HG03469 (cell line): ENCODE measurements at regions not wholly inside any gene's neighbourhood (a gene's known extent, or its start where the extent isn't known, plus 50 kb on each side); places are given as distances from the start of the nearest gene placed in this dataset.
"Not testable (repeated sequence)": the region's sequence is repeated elsewhere in the genome, so short reads cannot be mapped to it uniquely, and the experiment has no call there.

ENCODE experiments used
- ATAC-seq: cut with Tn5 transposase; IDR thresholded peaks from one replicate; pipeline ENCODE4 v1.9.1; 2021; ENCODE audit warnings: mild to moderate bottlenecking, moderate library complexity, moderate number of reproducible peaks; ENCODE audit not compliant: unreplicated experiment

DNA sequence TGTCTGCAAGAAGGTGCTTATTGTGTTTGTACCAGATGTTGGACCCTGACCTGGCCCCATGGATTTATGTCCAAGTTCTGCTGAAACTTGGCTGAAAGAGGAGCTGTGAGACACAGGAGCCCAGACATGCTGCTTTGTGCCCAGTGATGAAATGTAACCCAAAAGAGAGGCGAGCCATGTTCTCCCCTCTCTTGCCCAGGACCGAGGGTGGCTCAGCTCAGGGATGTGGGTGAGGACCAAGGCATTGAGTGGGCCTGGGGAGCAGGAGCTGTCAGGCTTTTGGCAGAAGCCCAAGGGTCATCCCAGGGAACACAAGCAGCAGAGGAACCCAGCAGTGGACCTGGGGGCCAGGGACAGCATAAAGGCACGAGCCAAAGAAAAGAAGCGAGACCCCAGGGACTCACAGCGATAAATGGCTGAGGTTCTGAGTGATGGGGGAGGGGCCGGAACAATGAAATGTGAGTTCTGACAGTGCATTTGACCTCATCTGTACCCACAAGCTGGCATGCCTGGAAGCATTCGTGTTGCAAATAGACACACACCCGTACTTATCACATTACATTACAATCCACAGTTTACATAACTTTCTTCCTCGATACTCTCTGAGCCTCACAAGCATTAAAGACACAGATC lies 363.4 kb upstream of the JARID2 start:
- ATAC-seq: no peak

DNA sequence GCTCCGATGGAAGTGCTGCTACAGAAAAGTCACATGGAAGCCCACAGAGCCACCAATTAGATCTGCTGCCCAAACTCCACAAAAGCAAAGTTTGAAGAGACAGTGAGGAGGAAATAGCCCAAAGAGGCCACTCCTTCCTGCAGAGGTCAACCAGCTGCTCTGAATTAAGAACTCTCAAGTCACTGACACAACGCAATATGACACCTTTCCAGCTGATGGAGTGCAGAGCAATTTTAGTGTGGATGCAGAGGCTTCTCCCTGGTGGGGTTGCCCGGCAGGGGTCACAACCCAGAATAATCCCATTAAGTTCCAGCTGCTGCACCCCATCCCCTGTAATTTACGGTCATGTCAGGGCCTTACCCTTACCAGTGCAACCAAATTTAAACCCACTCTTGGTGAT lies 361.9 kb upstream of the JARID2 start:
- ATAC-seq: no peak

DNA sequence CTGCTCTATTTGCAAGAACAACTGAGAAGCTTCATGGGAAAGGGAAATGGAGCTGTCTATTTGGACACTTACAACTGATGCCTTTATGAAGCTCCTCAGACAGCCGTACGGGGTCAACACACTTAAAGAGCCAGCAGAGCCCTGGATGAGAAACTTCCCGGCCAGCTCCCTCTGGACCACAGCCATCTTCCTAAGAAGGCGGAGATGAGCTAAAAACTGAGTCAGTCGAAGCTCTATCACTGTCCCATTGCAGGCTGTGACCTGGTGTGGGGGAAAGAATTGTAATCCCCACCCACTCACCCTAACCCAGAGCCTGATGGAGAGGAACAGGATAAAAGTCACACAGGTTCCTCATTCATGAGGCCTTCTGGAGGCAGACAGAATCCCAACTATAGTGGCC lies 360.4 kb upstream of the JARID2 start:
- no peak for ATAC-seq

GRCh38 chr6:14887181-14887580 lies 358.7 kb upstream of the JARID2 start:
- no peak for ATAC-seq

- no peak for ATAC-seq
These were observed 357.8 kb upstream of the JARID2 start for GRCh38 chr6:14887986-14888574.

GRCh38 chr6:14888575-14889000 lies 357.3 kb upstream of the JARID2 start:
- no peak for ATAC-seq

DNA sequence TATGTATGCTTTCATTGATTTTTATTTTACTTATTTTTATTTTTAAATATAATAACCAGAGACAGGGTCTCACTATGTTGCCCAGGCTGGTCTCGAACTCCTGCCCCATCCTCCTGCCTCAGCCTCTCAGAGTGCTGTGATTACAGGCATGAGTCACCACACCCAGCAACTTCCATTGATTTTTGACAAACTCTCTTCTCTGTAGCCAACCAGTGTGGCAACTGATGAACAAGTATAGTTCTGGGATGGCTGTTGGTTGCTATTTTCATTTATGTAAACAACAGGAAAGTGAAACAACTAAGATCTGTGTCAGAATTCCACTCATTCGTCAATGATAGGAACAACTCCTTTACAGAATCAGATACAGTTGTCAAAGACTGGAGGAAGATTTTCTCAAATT lies 356.7 kb upstream of the JARID2 start:
- ATAC-seq: no peak

DNA sequence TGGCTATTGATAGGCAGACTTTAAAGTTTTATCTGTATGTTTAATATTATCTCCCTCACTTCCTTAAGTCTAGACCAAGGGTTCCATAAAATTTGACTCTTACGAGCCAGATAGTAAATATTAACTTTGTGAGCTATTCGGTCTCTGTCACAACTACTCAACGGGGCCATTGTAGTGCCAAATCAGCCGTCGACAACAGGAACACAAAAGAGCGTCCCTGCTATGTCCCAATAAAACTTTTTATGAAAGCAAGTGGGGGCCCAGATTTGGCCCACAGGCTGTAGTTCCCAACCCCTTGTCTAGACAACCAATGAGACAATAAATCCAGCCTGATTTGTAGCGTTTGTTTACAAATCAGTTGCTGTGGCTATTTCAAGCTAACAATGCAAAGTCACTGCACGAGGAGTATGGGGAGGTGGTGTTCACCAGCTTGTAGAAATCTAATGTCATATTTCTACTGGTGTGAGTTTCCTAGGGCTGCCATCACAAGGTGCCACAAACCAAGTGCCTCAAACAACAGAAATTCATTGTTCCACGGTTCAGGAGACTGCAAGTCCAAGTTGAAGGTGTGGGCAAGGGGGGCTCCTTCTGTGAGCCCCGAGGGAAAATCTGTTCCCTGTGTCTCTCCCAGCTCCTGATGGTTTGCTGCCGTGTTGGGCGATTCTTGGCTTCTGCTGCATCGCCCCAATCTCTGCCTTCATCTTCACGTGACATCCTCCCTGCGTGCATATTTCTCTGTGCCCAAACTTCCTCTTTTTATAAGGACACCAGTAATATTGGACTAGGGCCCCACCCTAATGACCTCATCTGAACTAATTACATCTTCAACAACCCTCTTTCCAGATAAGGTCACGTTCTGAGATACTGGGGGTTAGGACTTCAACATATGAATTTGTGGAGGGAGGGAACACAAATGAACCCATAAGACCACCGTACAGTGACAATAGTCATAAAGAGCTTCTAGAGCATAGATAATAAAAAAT lies 356.0 kb upstream of the JARID2 start:
- ATAC-seq: no peak

DNA sequence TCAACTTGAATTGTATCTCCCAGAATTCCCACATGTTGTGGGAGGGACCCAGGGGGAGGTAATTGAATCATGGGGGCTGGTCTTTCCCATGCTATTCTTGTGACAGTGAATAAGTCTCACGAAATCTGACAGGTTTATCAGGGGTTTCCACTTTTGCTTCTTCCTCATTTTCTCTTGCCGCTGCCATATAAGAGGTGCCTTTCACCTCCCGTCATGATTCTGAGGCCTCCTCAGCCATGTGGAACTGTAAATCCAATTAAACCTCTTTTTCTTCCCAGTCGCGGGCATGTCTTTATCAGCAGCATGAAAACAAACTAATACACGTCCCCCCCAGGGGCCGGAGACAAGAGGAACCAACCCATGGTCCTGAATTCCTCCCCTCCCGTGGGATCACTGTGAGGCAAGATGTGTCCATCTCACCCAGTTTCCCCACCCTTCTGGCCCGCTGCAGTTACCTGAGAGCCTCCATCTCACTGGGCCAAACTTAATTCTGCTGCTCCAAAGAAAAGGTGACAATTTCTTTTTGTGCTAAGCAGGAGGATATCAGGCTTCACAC lies 354.0 kb upstream of the JARID2 start:
- not testable (repeated sequence) for ATAC-seq

DNA sequence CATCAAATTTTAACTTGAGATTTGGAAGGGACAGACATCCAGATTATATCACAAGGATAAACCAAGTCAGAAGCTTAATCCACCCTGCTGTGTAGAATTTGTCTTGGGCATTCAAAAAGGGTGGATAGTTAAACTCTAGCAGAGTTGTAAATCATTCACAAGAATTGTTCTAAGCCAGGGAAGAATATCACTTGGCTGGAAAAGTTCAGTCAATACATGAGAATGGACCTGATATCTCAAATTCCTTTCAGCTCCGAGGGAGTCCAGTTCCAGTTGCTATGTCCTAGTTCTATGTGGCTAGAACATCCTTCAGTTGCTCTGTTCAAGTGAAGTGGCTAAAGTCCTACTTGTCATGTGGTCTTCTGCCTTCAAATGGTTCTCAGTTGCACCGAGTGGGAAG lies 351.8 kb upstream of the JARID2 start:
- ATAC-seq: no peak

GRCh38 chr6:14896475-14896874 lies 349.4 kb upstream of the JARID2 start:
- no peak for ATAC-seq

GRCh38 chr6:14897831-14898230 lies 348.0 kb upstream of the JARID2 start:
- no peak for ATAC-seq

DNA sequence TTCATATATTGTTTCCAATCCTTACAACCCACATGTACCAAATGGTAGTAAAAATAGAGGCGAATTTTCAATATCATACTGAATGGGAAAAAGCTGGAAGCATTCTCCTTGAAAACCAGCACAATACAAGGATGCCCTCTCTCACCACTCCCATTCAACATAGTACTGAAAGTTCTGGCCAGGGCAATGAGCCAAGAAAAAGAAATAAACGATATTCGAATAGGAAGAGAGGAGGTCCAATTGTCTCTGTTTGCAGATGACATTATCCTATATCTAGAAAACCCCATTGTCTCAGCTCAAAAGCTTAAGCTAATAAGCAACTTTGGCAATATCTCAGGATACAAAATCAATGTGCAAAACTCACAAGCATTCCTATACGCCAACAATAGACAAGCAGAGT lies 346.4 kb upstream of the JARID2 start:
- ATAC-seq: not testable (repeated sequence)

GRCh38 chr6:14900919-14901318 lies 344.9 kb upstream of the JARID2 start:
- no peak for ATAC-seq

DNA sequence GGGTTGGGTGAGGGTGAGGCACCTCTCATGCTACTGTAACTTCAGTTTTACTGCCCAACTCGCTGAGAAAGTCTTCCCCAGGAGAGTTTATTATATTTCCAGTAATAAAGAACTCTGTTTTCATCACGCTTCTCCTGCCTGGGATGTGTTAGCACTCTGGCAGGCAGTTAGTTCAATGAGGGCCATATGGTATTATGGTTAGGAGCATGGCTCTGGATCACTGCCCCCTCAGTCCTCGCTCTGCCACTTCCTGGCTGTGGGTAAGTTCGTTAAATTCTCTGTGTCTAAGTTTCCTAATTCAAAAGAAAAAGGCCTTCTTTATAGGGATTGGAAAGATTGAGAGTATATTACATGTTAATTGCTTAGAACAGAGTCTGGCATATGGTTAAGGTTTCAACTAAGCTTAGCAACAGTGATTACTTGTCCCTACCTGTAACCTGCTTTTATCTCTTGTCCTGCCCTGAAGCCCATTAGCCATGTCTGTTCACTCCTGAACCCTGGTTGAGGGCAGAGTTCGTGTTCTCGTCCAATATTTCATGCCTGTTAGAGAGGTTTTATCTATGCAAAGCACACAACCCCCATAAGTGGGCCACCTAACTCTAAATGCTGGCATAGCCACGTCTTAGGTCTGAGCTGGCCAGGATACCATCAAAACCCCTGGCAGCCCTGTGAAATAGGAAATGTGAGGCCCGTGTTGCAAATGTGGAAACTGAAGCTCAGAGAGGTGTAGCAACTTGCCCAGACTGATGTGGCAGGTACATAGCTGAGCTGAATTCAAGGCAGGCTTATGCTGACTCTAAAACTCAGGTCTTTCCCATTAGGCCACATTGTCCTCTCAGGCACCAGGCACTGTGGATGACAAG lies 342.5 kb upstream of the JARID2 start:
- no peak for ATAC-seq

DNA sequence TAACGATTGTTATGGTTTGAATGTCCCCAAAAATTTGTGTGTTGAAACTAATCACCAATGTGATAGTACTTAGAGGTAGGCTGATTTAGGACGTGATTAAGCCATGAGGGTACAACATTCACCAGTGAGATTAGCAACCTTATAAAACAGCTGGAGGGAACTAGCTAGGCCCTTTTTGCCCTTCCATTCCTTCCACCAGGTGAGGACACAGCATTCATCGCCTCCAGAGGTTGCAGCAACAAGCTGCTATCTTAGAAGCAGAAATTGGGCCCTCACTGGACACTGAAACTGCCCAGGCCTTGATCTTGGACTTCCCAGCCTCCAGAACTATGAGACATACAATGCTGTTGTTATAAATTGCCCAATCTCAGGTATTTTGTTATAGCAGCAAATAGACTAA lies 340.7 kb upstream of the JARID2 start:
- ATAC-seq: no peak

GRCh38 chr6:14906621-14907020 lies 339.2 kb upstream of the JARID2 start:
- ATAC-seq: no peak

DNA sequence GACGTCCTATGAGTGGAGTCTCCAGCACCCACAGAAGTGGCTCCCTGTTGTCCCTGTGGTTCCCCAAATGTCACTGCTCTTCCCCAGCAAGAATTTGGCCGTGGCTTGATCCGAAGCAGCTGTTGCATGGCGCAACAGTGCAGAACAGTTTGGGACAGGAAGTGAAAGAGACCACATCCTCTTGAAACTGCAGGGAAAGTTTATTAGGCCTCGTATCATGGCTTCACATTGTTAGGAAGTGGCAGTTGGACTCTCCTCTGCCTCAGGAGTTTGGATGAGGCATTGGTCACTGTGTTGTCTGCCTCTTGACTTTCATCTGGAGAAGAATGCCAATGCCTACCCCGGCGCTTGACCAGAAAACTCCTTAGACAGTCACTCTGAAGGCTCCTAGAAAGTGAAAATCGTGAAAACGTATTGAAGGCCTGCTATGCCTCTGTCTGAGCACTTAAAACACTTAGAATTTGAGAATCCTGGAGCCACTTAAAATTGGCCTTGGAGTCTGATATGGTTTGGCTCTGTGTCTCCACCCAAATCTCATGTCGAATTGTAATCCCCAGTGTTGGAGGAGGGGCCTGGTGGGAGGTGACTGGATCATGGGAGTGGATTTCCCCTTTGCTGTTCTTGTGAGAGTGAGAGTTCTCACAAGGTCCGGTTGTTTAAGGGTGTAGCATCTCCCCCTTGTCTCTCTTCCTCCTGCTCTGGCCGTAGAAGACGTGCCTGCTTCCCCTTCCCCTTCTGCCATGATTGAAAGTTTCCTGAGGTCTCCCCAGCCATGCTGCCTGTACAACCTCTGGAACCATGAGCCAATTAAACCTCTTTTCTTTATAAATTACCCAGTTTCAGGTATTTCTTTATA lies 334.9 kb upstream of the JARID2 start:
- peak; percentile 65 for ATAC-seq

DNA sequence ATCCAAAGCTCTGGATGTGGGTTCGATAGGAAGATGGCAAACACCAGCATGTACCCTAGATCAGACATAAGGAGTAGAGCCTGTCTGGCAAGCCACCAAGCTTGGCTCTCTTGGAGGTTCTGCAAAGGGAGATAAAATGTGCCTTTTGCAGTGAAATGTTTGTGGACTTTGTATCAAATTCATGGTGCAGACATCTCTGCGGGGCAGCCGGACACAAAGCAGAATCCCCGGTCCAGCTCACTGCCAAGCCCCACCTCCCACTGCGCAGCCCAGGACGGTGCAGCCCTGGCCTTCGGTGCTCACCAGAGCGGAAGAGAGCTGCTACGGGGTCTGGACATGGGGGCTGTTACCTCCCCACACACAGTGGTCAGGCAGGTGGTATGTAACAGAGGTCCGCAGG lies 333.6 kb upstream of the JARID2 start:
- ATAC-seq: no peak

DNA sequence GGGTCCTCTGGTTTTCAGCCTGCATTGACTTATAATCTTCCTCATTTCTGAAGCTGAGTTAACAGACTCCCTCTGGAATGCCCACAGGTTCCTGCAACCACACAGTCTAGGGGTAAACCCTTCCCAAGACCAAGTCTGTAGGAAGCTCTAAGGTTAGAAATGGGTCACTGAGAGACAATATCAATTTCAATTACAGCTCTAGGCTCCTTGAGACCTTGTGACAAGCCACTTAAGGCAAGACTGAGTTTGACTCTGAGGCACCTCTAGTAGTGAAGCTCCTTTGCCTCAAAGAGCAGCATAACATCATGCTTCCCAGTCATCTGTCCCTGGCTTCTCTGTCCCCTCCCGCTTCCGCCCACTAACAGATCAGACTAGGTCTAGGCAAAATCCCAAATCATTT lies 333.2 kb upstream of the JARID2 start:
- ATAC-seq: no peak
